WTC11 (cell line): ENCODE measurements at regions not wholly inside any gene's neighbourhood (a gene's known extent, or its start where the extent isn't known, plus 50 kb on each side); places are given as distances from the start of the nearest gene placed in this dataset.

Source experiments
- ETV6 ChIP-seq: sonication (generic); formaldehyde crosslinking; IDR thresholded peaks from 2 replicates; pipeline ENCODE4 v1.8.1; 2022; ENCODE audit warnings: mild to moderate bottlenecking, missing genetic modification reagents
- FOXP1 ChIP-seq: sonication (generic); formaldehyde crosslinking; IDR thresholded peaks from 2 replicates; pipeline ENCODE4 v1.8.0; 2022; ENCODE audit warnings: missing genetic modification reagents, mild to moderate bottlenecking, moderate library complexity, borderline replicate concordance
- NFYB ChIP-seq: sonication (generic); formaldehyde crosslinking; conservative IDR thresholded peaks from 2 replicates; pipeline ENCODE4 v1.8.0; 2022; ENCODE audit warnings: low read depth, missing genetic modification reagents
- NR3C1 ChIP-seq: sonication (generic); formaldehyde crosslinking; conservative IDR thresholded peaks from 2 replicates; pipeline ENCODE4 v1.8.1; 2023; ENCODE audit warnings: low read depth, mild to moderate bottlenecking, missing genetic modification reagents
- SMAD3 ChIP-seq: sonication (generic); formaldehyde crosslinking; IDR thresholded peaks from 2 replicates; pipeline ENCODE4 v1.8.0; 2022; ENCODE audit warnings: missing genetic modification reagents, mild to moderate bottlenecking, borderline replicate concordance
- TF ChIP-seq, protein P1 (sequence below): sonication (generic); formaldehyde crosslinking; IDR thresholded peaks from 2 replicates; pipeline ENCODE4 v1.8.1; 2023; ENCODE audit warnings: mild to moderate bottlenecking, missing genetic modification reagents, moderate library complexity
- TF ChIP-seq, protein P2 (sequence below): fragments of 200-600 bp; IDR thresholded peaks from 2 replicates; pipeline ENCODE4 v1.8.0; 2022; ENCODE audit warnings: antibody characterized with exemption
- TF ChIP-seq, protein P3 (sequence below): sonication (generic); formaldehyde crosslinking; conservative IDR thresholded peaks from 2 replicates; pipeline ENCODE4 v1.8.1; 2022; ENCODE audit warnings: mild to moderate bottlenecking, missing genetic modification reagents
- TF ChIP-seq, protein P4 (sequence below): sonication (generic); formaldehyde crosslinking; IDR thresholded peaks from 2 replicates; pipeline ENCODE4 v1.8.1; 2023; ENCODE audit warnings: mild to moderate bottlenecking, missing genetic modification reagents
- TF ChIP-seq, protein P5 (sequence below): sonication (generic); formaldehyde crosslinking; IDR thresholded peaks from 2 replicates; pipeline ENCODE4 v1.8.1; 2023; ENCODE audit warnings: mild to moderate bottlenecking, missing genetic modification reagents, moderate library complexity
- TF ChIP-seq, protein P6 (sequence below): sonication (generic); formaldehyde crosslinking; IDR thresholded peaks from 2 replicates; pipeline ENCODE4 v1.8.0; 2022; ENCODE audit warnings: mild to moderate bottlenecking, missing genetic modification reagents

DNA sequence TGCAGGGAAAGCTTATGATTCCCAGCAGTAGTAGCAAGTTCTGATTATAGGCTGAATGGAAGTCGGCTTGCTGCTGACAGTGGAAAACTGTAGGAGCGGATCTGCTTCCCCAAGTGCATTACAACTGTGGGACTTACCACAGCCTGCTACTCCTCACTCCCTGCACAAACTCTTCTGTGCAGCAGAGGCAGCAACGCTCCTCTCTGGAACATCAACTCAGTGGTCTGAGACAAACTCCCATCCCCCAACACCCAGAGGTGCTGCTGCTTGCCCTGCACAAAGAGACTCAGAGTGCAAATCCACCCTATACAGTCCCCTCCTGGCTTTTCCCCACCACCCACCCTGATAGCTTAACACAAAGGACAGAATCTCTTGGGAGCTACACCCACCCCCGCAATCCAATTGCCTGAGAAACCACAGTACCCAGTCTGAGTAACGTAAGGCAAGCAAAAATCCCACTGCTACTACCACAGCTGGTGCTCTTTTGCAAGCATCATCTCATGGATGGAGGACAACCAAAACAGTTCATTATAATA lies 1455.2 kb downstream of the AMY1C start:
- TF ChIP-seq, protein P1, sequence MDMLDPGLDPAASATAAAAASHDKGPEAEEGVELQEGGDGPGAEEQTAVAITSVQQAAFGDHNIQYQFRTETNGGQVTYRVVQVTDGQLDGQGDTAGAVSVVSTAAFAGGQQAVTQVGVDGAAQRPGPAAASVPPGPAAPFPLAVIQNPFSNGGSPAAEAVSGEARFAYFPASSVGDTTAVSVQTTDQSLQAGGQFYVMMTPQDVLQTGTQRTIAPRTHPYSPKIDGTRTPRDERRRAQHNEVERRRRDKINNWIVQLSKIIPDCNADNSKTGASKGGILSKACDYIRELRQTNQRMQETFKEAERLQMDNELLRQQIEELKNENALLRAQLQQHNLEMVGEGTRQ (CRISPR knock-in tag), result no peak
- TF ChIP-seq SMAD3 (CRISPR knock-in tag), result no peak
- TF ChIP-seq, protein P2, sequence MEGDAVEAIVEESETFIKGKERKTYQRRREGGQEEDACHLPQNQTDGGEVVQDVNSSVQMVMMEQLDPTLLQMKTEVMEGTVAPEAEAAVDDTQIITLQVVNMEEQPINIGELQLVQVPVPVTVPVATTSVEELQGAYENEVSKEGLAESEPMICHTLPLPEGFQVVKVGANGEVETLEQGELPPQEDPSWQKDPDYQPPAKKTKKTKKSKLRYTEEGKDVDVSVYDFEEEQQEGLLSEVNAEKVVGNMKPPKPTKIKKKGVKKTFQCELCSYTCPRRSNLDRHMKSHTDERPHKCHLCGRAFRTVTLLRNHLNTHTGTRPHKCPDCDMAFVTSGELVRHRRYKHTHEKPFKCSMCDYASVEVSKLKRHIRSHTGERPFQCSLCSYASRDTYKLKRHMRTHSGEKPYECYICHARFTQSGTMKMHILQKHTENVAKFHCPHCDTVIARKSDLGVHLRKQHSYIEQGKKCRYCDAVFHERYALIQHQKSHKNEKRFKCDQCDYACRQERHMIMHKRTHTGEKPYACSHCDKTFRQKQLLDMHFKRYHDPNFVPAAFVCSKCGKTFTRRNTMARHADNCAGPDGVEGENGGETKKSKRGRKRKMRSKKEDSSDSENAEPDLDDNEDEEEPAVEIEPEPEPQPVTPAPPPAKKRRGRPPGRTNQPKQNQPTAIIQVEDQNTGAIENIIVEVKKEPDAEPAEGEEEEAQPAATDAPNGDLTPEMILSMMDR, result no peak
- TF ChIP-seq FOXP1 (CRISPR knock-in tag), result no peak
- TF ChIP-seq, protein P3, sequence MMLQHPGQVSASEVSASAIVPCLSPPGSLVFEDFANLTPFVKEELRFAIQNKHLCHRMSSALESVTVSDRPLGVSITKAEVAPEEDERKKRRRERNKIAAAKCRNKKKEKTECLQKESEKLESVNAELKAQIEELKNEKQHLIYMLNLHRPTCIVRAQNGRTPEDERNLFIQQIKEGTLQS (CRISPR knock-in tag), result no peak
- no peak for TF ChIP-seq NR3C1 (CRISPR knock-in tag)
- no peak for TF ChIP-seq ETV6 (CRISPR knock-in tag)
- TF ChIP-seq, protein P4, sequence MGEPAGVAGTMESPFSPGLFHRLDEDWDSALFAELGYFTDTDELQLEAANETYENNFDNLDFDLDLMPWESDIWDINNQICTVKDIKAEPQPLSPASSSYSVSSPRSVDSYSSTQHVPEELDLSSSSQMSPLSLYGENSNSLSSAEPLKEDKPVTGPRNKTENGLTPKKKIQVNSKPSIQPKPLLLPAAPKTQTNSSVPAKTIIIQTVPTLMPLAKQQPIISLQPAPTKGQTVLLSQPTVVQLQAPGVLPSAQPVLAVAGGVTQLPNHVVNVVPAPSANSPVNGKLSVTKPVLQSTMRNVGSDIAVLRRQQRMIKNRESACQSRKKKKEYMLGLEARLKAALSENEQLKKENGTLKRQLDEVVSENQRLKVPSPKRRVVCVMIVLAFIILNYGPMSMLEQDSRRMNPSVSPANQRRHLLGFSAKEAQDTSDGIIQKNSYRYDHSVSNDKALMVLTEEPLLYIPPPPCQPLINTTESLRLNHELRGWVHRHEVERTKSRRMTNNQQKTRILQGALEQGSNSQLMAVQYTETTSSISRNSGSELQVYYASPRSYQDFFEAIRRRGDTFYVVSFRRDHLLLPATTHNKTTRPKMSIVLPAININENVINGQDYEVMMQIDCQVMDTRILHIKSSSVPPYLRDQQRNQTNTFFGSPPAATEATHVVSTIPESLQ (CRISPR knock-in tag), result no peak
- TF ChIP-seq, protein P5, sequence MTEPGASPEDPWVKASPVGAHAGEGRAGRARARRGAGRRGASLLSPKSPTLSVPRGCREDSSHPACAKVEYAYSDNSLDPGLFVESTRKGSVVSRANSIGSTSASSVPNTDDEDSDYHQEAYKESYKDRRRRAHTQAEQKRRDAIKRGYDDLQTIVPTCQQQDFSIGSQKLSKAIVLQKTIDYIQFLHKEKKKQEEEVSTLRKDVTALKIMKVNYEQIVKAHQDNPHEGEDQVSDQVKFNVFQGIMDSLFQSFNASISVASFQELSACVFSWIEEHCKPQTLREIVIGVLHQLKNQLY (CRISPR knock-in tag), result no peak
- TF ChIP-seq NFYB (CRISPR knock-in tag), result no peak
- TF ChIP-seq, protein P6, sequence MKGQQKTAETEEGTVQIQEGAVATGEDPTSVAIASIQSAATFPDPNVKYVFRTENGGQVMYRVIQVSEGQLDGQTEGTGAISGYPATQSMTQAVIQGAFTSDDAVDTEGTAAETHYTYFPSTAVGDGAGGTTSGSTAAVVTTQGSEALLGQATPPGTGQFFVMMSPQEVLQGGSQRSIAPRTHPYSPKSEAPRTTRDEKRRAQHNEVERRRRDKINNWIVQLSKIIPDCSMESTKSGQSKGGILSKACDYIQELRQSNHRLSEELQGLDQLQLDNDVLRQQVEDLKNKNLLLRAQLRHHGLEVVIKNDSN, result no peak
